Activated T-cell treated with anti-CD3 and anti-CD28 coated beads for 48 hours (primary cell): ENCODE measurements at regions not wholly inside any gene's neighbourhood (a gene's known extent, or its start where the extent isn't known, plus 50 kb on each side); places are given as distances from the start of the nearest gene placed in this dataset.
"Not testable (repeated sequence)": the region's sequence is repeated elsewhere in the genome, so short reads cannot be mapped to it uniquely, and the experiment has no call there.

Experiments used
- DNase-seq: peaks from one replicate; pipeline ENCODE4 v3.0.0-alpha.2; 2020; ENCODE audit warnings: low read depth

DNA sequence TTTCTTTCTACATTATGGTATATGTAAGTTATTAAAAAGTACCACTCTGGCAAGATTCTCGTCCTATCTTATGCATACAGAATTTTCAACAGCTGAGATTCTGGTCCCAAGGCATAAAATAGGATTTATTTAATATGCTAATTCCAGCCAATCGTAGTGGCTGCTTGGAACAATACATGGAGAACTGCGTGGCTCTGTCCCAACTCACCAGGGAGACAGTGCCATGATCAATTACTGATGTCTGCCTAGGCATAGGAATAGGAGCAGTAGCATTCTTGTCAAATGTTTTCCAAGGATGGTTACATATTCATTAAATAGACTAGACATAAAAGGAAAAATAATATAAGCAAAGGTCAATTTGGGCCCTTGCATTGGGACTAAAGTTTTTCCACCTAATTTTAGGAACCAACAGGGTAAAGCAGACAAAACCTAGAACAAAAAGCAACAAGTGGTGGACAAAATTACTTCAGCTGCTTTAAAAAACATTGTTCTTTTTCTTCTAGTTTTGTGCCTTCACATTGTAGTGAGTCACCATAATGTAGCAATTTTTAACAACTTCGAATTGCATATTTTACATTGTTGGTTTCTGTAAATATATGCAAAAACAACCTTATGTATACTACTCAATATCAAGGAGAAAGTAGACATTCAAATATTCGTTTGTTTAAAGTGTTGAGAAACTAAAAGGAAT lies 232.8 kb upstream of the ATP5MC3 start:
- no peak for DNase-seq

DNA sequence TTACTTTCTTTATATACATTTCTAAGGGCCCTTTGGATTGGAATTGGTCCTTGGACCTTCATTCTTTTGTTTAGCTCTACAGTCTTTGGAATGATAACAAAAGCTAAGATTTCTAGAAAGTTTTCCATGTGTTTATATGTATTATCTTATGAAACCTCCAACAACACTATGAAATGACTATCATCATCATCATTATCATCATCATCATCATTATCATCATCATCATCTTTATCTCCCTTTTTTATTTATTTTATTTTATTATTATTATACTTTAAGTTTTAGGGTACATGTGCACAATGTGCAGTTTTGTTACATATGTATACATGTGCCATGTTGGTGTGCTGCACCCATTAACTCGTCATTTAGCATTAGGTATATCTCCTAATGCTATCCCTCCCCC lies 229.4 kb upstream of the ATP5MC3 start:
- not testable (repeated sequence) for DNase-seq

DNA sequence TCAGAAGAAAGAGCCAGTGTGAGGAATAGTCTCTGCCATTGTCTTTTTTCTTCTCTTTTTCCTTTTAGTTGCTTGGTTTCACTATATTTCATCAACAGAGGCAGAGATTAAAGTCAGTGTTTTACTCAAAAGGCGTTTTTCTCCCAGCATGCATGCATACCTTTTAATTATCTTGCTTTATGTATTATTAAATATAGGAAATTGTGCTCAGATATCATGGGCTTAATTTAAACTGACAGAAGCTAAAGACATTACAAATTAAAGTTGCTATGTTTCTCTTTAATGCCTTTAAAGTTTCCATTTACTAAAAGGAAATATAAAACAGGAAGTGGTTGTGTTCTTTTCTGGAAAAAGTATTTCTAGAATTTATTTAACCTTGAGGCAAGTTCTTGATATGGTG lies 223.3 kb upstream of the ATP5MC3 start:
- DNase-seq: no peak

DNA sequence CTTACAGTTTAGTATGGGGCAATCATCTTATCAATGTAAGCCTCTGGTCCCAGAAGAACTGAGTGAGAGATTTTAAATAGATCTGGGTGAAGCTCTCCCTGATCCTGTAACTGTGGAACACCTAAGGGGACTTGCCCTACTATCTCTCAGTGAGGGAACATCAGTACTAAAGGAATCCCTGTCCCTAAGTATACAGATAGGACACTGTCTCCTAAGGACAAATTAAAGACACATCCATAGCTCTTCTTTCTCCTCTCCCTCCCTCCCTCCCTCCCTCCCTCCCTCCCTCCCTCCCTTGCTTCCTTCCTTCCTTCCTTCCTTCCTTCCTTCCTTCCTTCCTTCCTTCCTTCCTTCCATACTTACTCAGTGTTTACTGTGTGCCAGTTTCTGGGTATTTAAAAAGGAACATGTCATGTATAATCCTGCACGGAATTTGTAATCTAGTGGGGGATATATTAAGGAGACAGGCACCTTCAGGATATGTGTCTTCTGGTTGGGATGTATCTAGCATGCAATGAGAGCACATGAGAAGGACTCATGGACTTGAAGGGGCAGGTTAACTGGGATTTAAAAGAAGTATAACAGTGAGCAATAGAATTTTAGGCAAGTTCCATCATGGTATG lies 222.2 kb upstream of the ATP5MC3 start:
- no peak for DNase-seq

DNA sequence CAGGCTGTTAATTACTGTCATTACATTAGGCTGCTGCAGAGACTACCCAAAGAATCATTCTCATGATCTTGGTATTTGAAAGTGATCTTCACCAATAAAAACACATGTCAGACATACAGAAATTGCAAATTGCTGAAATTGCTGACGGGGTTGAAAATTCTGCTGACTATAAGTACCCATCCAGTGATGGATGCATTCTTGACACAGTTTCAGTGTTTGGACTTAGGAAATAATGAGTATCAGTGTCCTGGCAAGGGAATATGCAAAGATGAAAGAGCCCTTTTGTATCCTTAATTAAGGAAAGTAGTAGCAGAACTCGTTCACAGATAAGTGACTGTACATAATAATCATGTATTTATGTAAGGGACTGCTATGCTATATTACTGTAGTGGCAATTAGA lies 221.1 kb upstream of the ATP5MC3 start:
- DNase-seq: no peak

DNA sequence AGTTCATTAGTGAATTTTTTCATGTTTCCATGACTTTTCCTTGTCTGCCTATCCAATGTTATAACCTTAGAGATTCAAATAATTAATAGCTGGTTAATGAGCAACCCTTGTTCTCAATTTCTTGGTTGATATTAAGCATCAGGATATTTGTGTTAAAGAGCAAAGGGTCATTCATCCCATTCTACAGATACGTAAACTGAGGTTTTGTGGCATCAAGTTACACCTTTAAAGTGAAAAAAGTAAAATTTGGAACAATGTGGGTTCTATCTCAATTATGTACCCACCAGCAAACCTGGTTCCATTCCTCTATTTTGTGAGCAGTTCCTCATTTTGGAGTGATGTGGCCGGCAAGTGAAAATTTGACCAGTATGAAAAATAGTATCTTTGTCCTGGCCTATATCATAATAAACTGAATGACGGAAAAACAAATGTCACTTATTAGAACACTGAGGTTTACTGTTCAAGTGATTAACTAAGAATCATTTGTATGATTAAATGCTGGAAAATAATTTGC lies 220.5 kb upstream of the ATP5MC3 start:
- DNase-seq: no peak

DNA sequence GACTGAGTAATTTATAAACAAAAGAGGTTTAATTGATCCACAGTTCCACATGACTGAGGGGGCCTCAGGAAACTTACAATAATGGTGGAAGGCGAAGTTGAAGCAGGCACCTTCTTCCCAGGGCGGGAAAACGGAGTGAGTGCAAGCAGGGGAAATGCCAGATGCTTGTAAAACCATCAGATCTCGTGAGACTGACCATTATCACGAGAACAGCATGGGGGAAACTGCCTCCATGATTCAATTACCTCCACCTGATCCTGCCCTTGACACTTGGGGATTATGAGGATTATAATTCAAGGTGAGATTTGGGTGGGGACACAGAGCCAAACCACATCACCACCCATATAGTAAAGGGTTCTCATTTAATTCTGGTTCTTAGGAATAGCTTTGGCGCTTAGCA lies 219.5 kb upstream of the ATP5MC3 start:
- DNase-seq: no peak

DNA sequence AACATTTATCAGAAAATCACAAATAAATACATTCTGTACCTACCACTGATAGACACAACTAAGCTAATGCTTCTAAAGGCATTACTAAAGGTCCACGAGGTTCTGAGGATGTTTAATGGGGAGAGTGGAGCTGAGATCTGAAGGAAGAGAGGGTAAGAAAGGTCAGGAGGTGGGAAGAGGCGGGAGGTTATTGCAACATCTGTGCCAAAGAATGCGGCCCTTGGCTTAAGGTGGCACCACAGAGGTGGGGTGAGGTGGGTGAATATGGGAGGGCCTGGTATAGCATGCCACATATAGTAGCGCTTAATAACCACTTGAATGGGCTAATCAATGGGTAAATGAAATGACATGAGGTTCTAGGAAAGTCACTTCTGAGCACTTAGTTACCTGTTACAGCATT lies 217.8 kb upstream of the ATP5MC3 start:
- DNase-seq: no peak

DNA sequence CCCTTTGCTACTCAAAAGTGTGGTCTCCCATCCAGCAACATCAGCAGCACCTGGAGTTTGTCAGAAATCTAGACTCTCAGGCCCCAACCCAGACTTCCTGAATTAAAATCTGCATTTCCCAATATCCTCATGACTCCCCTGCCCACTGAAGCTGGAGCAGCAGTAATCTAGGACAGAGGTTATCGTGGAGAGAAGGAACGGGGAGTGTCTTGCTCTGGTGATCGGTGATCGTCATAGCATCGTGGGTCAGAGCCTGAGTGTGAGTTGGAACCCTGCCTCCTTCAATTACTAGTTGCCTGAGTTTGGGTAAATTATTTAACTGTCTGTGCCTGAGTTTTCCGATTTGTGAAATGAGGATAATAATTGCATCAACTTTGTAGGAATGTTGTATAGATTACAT lies 217.3 kb upstream of the ATP5MC3 start:
- DNase-seq: no peak

DNA sequence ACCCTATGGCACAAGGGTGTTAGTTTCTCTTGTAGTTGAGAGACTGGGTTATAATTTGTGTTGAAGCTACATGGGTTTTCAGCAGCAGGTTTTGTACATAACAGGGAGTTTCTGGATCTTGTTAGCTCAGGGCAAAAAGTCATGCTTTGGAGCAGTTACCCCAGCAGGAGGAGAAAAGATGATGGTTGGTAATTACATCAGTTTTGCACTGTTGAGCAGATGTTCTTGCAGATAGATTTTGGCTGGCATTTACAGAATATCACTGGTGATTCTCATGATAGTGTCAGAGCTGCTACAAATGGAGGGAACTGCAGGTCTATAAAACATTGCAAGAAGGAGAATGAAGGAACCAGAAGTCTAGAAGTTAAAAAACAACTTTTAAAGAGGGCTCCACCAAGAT lies 215.2 kb upstream of the ATP5MC3 start:
- DNase-seq: no peak

DNA sequence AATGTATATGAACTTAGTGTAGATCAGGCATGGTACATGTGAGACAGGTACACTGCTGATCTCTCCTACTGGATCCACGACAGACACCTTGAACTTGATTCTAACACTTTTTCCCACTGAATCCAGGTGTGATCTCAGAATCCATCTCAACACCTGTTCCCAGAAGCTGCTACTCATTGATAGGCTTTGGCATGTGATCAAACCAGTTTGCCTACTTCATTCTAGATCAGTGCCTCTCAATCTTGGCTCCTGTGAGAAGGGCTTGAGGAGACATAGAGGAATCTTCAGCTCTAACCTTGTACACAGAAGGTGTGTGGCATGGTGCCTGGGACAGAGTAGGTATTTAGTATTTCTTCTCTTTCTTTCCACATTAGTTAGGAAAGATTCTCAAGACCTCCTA lies 212.3 kb upstream of the ATP5MC3 start:
- no peak for DNase-seq

DNA sequence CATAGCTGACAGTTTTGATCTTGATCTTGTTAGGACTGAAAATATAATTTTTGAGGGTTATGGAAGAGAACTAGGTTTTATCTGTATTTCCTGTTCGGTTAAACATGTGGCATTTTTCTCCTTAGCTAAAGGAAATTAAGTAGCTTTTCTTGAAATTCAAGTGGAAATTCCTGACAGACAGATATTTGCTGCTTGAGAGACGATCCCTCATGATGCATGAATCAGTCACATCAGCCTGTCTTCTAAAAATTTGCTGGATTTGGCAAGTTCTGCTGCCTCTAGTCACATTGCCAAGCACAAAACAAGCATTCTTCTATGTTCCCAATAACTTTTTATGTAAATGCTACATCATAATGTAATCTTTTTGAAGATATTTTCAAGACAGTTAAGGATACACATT lies 201.8 kb upstream of the ATP5MC3 start:
- DNase-seq: no peak

DNA sequence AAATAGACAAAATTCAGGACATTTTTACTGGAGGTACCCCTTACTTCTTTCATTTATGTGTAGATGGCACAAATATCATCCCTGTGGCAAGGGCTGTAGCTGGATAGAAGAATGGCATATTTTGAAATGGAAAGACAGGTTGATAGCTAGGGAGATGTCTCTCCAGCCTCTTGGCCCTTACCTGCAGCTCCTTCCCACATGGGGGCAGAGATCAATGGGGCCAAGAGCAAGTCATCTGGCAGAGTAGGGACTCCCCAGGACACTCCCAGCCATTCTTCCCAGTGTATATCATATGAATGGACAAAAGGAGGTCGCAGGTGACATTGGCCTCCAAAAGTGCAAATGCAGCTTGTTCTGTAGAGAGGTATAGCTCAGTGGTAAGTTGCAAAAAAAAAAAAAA lies 192.2 kb upstream of the ATP5MC3 start:
- no peak for DNase-seq

DNA sequence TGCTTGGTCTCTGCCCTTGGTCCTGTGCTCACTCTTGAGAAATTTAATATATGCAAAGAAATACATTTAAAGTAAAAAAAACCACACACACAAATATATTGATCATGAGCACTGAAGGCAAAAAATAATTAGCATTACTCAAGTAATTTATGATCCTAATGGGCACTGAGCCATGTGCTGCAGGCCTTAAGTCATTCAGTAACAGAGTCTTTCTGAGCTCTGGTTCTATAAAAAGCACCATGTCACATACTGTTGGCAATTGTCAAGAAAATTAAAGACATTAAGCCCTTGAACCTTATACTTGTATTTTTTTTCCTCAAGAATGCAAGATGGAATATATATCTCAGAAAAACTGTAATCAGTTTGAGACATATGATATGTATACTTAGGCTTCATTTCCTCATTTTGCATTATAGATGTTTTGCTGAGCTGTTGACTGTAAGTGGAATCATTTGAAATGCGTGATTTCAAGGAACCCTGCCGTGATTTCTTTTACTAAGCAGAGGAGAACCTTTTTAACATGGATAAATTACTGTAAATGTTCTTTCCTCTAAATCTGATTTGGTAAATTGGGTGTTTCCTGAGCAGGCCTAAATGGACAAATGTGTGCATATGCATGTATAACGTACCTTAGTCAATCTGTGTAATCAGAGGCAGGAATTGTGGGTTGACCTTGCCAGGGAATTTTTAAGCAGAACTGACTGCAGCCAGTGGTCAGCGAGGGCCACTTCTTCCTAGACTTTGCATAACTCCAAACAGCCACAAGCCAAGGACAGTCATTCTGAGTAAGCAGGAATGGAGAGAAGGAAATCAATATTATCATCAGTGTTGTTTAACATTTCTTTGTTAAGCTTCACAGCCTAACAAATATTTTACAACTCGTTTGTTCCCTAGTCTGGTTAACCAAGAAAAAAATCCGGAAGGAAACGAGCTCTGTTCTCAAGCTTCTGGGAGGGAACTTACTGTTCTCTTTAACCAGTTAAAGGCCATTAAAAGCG lies 191.5 kb upstream of the ATP5MC3 start:
- DNase-seq: no peak

DNA sequence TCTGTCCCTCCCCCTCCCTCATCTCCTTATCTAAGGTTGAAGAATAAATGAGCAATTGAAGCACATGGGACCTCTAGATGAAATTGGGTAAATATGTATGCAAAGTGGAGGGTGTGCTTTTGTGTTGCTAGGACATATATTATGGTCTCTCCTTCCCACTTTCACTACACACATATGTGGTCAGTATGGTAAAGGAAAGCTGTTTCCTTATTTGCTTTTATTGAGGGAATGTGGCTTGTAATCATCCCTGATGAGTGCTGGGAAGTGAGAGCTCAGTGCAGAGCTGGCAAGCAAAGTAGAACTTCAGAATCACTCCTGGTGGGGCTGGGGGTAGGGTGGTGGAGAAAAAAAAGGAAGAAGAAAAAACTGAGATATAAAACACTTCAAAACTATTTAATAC lies 189.9 kb upstream of the ATP5MC3 start:
- DNase-seq: no peak

DNA sequence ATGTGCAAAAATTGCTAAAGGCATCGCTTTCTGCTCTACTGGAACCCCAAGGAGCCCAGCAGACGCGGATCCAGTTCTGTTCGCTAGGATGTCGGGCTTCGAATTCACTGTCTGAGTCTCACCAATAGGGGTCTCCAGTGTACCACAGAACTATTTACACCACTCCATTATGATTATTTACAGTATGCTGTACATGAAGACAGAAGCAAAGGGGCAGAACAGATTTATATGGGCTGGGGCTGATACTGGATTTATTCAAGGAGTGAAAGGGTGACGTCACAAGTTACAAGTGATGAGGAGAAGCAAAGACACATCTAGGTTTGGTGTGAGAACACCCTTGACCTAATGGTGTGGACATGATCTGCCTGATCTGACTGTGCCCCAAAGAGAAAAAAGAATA lies 185.3 kb upstream of the ATP5MC3 start:
- DNase-seq: peak; percentile 1

DNA sequence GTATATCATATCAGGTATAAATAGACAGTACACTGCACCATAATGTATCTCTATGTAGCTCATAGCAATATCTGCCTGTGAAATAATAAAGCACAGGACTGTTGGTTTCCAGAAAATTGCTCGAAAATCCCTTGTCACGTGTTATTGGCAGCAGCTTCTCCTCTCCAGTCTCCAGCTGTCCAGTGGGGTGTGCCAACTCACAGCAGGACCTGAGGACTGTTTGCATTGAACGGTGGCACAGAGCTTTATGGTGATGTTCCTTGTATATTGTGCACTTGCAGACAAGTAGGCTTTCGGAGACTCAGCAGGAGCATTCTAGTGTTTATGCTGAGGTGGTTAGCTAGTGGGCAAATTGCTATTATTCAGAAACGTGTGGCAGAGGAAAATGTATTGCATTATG lies 182.2 kb upstream of the ATP5MC3 start:
- DNase-seq: no peak

DNA sequence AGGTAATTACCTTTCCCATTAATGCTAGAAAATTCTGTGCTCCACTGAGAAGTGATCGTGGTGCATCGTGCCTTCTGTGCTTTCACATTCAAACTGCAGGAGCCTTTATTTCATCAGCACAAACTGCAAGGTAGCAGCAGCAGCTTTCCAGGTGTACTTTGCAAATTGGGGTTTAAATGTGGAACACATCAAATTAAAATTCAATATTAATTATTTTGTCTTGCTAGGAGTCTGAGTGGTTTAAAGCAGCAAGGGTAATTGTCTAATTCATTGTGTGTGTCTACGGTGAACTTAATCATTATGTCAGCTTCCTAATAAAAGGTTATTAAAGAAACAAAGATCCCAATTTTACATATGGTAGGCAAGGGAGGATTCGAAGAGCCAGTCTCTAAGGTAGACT lies 180.8 kb upstream of the ATP5MC3 start:
- DNase-seq: no peak

DNA sequence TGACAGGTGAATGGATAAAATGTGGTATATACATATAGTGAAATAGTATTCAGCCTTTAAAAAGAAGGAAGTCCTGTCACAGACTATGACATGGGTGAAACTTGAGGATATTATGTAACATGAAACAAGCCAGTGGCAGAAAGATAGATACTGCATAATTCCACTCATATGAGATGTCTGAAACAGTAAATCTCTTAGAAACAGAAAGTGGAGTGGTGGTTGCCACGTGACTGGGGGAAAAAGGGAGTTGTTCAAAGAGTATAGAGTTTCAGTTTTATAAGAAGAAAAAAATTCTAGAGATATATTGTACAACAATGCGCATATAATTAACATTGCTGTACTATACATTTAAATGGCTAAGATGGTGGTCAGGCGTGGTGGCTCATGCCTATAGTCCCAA lies 178.2 kb upstream of the ATP5MC3 start:
- no peak for DNase-seq

DNA sequence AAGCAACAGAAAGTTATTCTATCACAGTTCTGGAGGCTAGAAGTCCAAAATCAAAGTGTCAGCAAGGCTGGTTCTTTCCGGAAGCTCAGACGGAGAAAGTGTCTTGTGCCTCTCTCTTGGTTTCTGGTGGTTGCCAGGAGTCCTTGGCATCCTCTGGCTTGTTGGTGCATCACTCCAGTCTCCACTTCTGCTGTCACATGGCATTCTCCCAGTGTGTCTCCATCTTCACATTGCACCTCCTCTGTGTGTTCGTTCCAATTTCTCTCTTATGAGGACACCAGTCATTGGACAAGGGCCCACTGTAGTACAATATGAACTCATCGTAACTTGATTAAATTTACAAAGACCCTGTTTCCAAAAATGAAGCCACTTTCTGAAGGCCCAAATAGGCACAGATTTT lies 175.4 kb upstream of the ATP5MC3 start:
- no peak for DNase-seq

DNA sequence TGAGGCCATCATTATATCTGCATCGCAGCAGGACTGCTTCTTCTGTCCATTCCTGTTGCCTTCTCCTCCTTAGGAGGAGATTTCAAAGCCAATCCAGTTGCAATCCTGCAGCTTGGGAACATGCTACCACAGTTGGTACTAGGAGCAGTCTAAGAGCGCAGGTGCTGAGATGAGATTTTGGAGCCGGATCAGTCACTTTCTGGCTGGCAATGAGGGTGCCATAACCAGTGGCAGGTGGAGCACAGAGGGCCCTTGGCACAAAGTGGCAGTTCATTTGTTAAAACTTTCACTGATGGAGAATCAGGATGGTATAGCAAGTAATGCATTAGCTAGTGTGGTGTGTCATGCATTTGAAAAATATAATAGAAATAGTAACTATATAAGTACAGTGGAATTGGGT lies 173.7 kb upstream of the ATP5MC3 start:
- DNase-seq: no peak

DNA sequence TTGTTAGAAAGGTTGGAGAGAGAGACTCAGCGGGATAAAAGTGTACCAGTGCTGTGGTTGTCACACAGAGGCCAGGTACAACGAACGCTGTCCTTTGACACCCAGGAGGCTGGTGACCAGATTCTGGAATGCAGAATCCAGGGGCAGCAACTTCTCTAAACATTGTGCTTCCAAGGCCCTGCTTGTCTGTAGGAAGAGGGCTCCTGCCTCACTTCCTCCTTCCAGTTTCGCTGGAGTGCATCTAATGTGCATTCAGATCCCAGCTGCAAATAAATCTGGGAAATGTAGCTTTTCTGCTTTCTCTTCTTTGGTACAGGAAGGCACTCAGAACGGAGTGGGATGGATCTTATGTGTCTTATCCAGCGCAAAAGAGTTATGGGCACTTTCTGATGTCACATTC lies 171.8 kb upstream of the ATP5MC3 start:
- DNase-seq: no peak

DNA sequence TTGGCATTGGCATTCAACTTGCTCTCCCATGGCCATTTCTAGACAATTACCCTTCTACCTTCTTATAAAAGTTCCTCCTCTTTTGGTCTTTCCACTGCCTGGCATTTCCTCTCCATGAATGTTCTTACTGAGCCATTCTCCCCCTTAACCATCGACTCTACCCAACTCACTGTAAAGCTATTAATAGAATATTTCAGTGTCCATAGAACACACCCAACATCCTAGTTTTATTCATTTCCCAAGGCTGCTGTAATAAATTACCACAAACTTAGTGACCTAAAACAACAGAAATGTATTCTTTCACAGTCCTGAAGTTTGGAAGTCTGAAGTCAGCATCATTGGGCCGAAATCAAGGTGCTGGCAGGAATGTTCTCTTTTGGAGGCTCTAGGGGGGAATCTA lies 170.0 kb upstream of the ATP5MC3 start:
- DNase-seq: no peak
